Mammary epithelial cell (primary cell): ENCODE measurements at regions not wholly inside any gene's neighbourhood (a gene's known extent, or its start where the extent isn't known, plus 50 kb on each side); places are given as distances from the start of the nearest gene placed in this dataset.

Source experiments
- EZH2 ChIP-seq: IDR thresholded peaks from 2 replicates; pipeline ENCODE4 v1.6.1; 2012; ENCODE audit warnings: low read length, inconsistent platforms, borderline replicate concordance
- TF ChIP-seq, protein P1 (sequence below), 2 donors: IDR thresholded peaks in 1 of 2; conservative IDR thresholded peaks in 1 of 2; 2 replicates each; pipeline ENCODE4 v1.5.1; 2011 to 2012; ENCODE audit warnings: inconsistent platforms in 2 of 2, low read length in 2 of 2, mild to moderate bottlenecking in 2 of 2, control low read depth in 1 of 2, low read depth in 1 of 2; ENCODE audit not compliant: insufficient read depth in 1 of 2; ENCODE audit errors: extremely low read depth in 1 of 2

DNA sequence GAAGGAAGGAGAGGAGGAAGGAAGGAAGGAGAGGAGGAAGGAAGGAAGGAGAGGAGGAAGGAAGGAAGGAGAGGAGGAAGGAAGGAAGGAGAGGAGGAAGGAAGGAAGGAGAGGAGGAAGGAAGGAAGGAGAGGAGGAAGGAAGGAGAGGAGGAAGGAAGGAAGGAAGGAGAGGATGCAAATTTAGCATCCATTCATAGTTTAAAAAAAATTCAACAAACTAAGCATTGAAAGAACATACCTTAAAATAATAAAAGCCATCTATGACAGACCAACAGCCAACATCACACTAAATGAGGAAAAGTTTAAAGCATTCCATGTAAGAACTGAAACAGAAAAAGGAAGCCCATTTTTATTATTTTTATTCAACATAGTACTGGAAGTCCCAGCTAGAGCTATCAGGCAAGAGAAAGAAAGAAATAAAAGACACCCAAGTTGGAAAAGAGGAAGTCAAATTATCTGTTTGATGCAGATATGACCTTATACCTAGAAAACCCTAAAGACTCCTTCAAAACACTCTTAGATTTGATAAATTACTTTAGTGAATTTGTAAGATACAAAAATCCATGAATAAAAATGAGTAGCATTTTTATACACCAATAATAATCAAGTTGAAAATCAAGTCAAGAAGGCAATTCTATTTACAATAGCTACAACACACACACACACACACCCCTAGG, 52.2 kb upstream of the FXR1 start:
- TF ChIP-seq, protein P1, sequence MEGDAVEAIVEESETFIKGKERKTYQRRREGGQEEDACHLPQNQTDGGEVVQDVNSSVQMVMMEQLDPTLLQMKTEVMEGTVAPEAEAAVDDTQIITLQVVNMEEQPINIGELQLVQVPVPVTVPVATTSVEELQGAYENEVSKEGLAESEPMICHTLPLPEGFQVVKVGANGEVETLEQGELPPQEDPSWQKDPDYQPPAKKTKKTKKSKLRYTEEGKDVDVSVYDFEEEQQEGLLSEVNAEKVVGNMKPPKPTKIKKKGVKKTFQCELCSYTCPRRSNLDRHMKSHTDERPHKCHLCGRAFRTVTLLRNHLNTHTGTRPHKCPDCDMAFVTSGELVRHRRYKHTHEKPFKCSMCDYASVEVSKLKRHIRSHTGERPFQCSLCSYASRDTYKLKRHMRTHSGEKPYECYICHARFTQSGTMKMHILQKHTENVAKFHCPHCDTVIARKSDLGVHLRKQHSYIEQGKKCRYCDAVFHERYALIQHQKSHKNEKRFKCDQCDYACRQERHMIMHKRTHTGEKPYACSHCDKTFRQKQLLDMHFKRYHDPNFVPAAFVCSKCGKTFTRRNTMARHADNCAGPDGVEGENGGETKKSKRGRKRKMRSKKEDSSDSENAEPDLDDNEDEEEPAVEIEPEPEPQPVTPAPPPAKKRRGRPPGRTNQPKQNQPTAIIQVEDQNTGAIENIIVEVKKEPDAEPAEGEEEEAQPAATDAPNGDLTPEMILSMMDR (conservative IDR thresholded peaks at IDR 0.05 in 1 of 2, IDR thresholded peaks at IDR 0.05 in 1 of 2; ENCODE audit: extremely low read depth in 1 of 2, insufficient read depth in 1 of 2, low read depth in 1 of 2, low read length in 2 of 2), result no peak
- no peak for TF ChIP-seq EZH2
